PFSK-1 (cell line): ENCODE measurements at regions not wholly inside any gene's neighbourhood (a gene's known extent, or its start where the extent isn't known, plus 50 kb on each side); places are given as distances from the start of the nearest gene placed in this dataset.

Experiments
- POLR2AphosphoS5 ChIP-seq: IDR thresholded peaks from 2 replicates; pipeline ENCODE4 v1.6.1; 2012; ENCODE audit warnings: low read depth, mild to moderate bottlenecking, control low read depth, low read length, moderate library complexity
- TF ChIP-seq, protein P1 (sequence below), 2 experiments: IDR thresholded peaks; 2 replicates each; pipeline versions ENCODE4 v1.6.1 to v1.8.0; 2011 to 2012; ENCODE audit warnings: low read depth in 2 of 2, low read length in 2 of 2, control low read depth in 1 of 2, inconsistent platforms in 1 of 2, mild to moderate bottlenecking in 1 of 2, moderate library complexity in 1 of 2; ENCODE audit not compliant: insufficient read depth in 1 of 2

GRCh38 chr22:47335460-47335859, 573.0 kb downstream of the TBC1D22A start:
- TF ChIP-seq POLR2AphosphoS5: no peak
- TF ChIP-seq, protein P1, sequence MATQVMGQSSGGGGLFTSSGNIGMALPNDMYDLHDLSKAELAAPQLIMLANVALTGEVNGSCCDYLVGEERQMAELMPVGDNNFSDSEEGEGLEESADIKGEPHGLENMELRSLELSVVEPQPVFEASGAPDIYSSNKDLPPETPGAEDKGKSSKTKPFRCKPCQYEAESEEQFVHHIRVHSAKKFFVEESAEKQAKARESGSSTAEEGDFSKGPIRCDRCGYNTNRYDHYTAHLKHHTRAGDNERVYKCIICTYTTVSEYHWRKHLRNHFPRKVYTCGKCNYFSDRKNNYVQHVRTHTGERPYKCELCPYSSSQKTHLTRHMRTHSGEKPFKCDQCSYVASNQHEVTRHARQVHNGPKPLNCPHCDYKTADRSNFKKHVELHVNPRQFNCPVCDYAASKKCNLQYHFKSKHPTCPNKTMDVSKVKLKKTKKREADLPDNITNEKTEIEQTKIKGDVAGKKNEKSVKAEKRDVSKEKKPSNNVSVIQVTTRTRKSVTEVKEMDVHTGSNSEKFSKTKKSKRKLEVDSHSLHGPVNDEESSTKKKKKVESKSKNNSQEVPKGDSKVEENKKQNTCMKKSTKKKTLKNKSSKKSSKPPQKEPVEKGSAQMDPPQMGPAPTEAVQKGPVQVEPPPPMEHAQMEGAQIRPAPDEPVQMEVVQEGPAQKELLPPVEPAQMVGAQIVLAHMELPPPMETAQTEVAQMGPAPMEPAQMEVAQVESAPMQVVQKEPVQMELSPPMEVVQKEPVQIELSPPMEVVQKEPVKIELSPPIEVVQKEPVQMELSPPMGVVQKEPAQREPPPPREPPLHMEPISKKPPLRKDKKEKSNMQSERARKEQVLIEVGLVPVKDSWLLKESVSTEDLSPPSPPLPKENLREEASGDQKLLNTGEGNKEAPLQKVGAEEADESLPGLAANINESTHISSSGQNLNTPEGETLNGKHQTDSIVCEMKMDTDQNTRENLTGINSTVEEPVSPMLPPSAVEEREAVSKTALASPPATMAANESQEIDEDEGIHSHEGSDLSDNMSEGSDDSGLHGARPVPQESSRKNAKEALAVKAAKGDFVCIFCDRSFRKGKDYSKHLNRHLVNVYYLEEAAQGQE (IDR thresholded peaks at IDR 0.05; ENCODE audit: insufficient read depth in 1 of 2, low read depth in 2 of 2, low read length in 2 of 2): no peak
